Upper lobe of left lung (tissue), 4 donors: ENCODE measurements at regions not wholly inside any gene's neighbourhood (a gene's known extent, or its start where the extent isn't known, plus 50 kb on each side); places are given as distances from the start of the nearest gene placed in this dataset.

Experiments
- CTCF ChIP-seq, 6 experiments: fragments of 450-650 bp in 4 of 6; fragments of 200-600 bp in 2 of 6; sonication (generic) in 2 of 6; IDR thresholded peaks; one replicate each; pipeline ENCODE4 v1.5.1; 2016 to 2019; ENCODE audit warnings: antibody characterized with exemption in 6 of 6
- EP300 ChIP-seq, 4 donors: sonication (generic); formaldehyde crosslinking; IDR thresholded peaks; one replicate each; pipeline ENCODE4 v1.5.1; 2017; ENCODE audit warnings: antibody characterized with exemption in 4 of 4, control low read depth in 2 of 4
- POLR2A ChIP-seq, 4 donors: fragments of 450-650 bp; IDR thresholded peaks; one replicate each; pipeline ENCODE4 v1.5.1; 2016 to 2017; ENCODE audit warnings: antibody characterized with exemption in 4 of 4, mild to moderate bottlenecking in 2 of 4
- POLR2AphosphoS5 ChIP-seq, 2 donors: sonication (generic); formaldehyde crosslinking; IDR thresholded peaks; one replicate each; pipeline ENCODE4 v1.5.1; 2017; ENCODE audit warnings: antibody characterized with exemption in 2 of 2

- TF ChIP-seq CTCF (IDR thresholded peaks at IDR 0.05) = no peak
- no peak for TF ChIP-seq POLR2A (IDR thresholded peaks at IDR 0.05)
- TF ChIP-seq POLR2AphosphoS5 (IDR thresholded peaks at IDR 0.05) = no peak
- no peak for TF ChIP-seq EP300 (IDR thresholded peaks at IDR 0.05)
Observed at GRCh38 chr2:126825316-126825715, 73.4 kb upstream of the TEX51 start.
